Stimulated activated memory B cell treated with anti-CD40 and anti-IgM and Interleukin-4, amounts not matched to agents 10 μg/mL and 1 μg/mL and 100 μg/mL, for 72 hours (primary cell): ENCODE measurements at regions not wholly inside any gene's neighbourhood (a gene's known extent, or its start where the extent isn't known, plus 50 kb on each side); places are given as distances from the start of the nearest gene placed in this dataset.

ENCODE experiments used
- ATAC-seq: fragments of 150-1000 bp; cut with Tn5 transposase; 2 replicates; pipeline ENCODE4 v1.10.0; 2021
- H3K27ac Mint-ChIP-seq: one replicate; pipeline ENCODE4 v1.8.0; 2022; ENCODE audit warnings: mild to moderate bottlenecking, mixed read lengths
- H3K27me3 Mint-ChIP-seq: one replicate; pipeline ENCODE4 v1.8.0; 2022; ENCODE audit warnings: mixed read lengths
- H3K36me3 Mint-ChIP-seq: one replicate; pipeline ENCODE4 v1.8.0; 2022; ENCODE audit warnings: mixed read lengths
- H3K4me1 Mint-ChIP-seq: one replicate; pipeline ENCODE4 v1.8.0; 2022; ENCODE audit warnings: mixed read lengths
- H3K4me3 Mint-ChIP-seq: one replicate; pipeline ENCODE4 v1.8.0; 2022; ENCODE audit warnings: mild to moderate bottlenecking, moderate library complexity, mixed read lengths
- H3K9me3 Mint-ChIP-seq: one replicate; pipeline ENCODE4 v1.8.0; 2022; ENCODE audit warnings: mixed read lengths

DNA sequence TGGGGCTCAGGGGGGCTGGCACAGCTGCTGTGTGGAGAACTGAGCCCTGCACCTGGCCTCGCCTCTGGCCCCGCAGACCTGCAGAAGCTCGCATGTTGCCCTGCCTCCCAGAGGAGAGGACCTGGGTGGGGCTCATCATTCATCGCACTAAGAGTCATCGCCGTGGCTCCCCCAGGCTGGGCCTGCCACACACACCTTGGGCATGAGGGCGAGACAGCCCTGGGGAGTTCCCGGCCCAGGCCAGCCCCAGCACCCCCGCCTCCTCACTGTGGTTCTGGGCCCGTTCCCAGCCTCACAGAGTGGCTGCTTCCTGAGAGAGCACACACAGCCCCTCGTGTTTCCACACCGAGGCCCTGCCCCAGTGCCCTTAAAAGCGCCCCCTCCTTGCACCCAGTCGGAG is 694.6 kb downstream of the TBC1D22A start:
- H3K9me3 Mint-ChIP-seq: peaks cover 21% of the 10 kb centered on the region
- H3K4me1 Mint-ChIP-seq: no peaks in the 10 kb centered on the region
- H3K4me3 Mint-ChIP-seq: no peak overlapping the region
- H3K27me3 Mint-ChIP-seq: no peaks in the 10 kb centered on the region
- H3K36me3 Mint-ChIP-seq: no peaks in the 10 kb centered on the region
- no peak for ATAC-seq
- H3K27ac Mint-ChIP-seq: no peak overlapping the region

GRCh38 chr22:47456031-47456430 is 693.6 kb downstream of the TBC1D22A start:
- Mint-ChIP-seq H3K4me3 (no peak overlapping the region), H3K27me3 (no peaks in the 10 kb centered on the region), H3K36me3 (no peaks in the 10 kb centered on the region), H3K4me1 (no peaks in the 10 kb centered on the region), H3K27ac (no peak overlapping the region), H3K9me3 (peaks cover 24% of the 10 kb centered on the region)
- no peak for ATAC-seq

- no peaks in the 10 kb centered on the region for H3K4me1 Mint-ChIP-seq
- H3K9me3 Mint-ChIP-seq: peaks cover 24% of the 10 kb centered on the region
- no peak for ATAC-seq
- no peak overlapping the region for H3K4me3 Mint-ChIP-seq
- H3K27me3 Mint-ChIP-seq: peaks cover 7% of the 10 kb centered on the region
- H3K27ac Mint-ChIP-seq: no peak overlapping the region
- H3K36me3 Mint-ChIP-seq: no peaks in the 10 kb centered on the region
Observed at GRCh38 chr22:47453049-47453448, 690.6 kb downstream of the TBC1D22A start.

DNA sequence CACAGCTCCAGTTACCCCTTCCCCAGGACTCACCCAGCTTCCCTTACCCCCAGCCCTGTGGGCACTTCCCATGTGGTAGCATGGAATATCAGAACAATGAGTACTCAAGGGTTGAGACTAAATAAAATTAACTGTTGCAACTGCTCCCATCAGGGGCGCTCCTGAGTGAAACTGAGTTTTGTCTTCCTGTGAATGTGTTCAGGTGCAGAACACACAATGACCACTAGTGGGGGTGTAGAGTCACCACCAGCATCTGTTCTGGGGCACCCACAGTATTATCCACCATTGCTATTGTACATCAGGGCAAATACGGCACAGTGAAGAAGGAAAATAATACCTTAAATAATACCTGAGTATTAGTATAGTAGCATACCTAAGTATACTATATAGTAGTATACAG is 689.7 kb downstream of the TBC1D22A start:
- H3K27ac Mint-ChIP-seq: no peak overlapping the region
- H3K27me3 Mint-ChIP-seq: peaks cover 15% of the 10 kb centered on the region
- H3K36me3 Mint-ChIP-seq: no peaks in the 10 kb centered on the region
- H3K4me1 Mint-ChIP-seq: no peaks in the 10 kb centered on the region
- no peak overlapping the region for H3K4me3 Mint-ChIP-seq
- ATAC-seq: no peak
- peaks cover 24% of the 10 kb centered on the region for H3K9me3 Mint-ChIP-seq

GRCh38 chr22:47450876-47451475 is 688.5 kb downstream of the TBC1D22A start:
- Mint-ChIP-seq H3K4me3 (no peak overlapping the region), H3K27me3 (peaks cover 17% of the 10 kb centered on the region), H3K4me1 (no peaks in the 10 kb centered on the region), H3K36me3 (no peaks in the 10 kb centered on the region), H3K27ac (no peak overlapping the region), H3K9me3 (peaks cover 24% of the 10 kb centered on the region)
- no peak for ATAC-seq

GRCh38 chr22:47449508-47450270 is 687.2 kb downstream of the TBC1D22A start:
- Mint-ChIP-seq H3K4me3 (no peak overlapping the region), H3K9me3 (peaks cover 26% of the 10 kb centered on the region), H3K27ac (no peak overlapping the region), H3K27me3 (peaks cover 28% of the 10 kb centered on the region), H3K36me3 (no peaks in the 10 kb centered on the region), H3K4me1 (no peaks in the 10 kb centered on the region)
- no peak for ATAC-seq

GRCh38 chr22:47448231-47449223 is 686.1 kb downstream of the TBC1D22A start:
- Mint-ChIP-seq H3K36me3 (no peaks in the 10 kb centered on the region), H3K27ac (no peak overlapping the region), H3K4me1 (no peaks in the 10 kb centered on the region), H3K9me3 (peaks cover 17% of the 10 kb centered on the region), H3K4me3 (no peak overlapping the region), H3K27me3 (peaks cover 28% of the 10 kb centered on the region)
- ATAC-seq: no peak

- H3K27ac Mint-ChIP-seq: no peak overlapping the region
- H3K27me3 Mint-ChIP-seq: peaks cover 28% of the 10 kb centered on the region
- no peaks in the 10 kb centered on the region for H3K4me1 Mint-ChIP-seq
- no peak overlapping the region for H3K4me3 Mint-ChIP-seq
- no peak for ATAC-seq
- H3K36me3 Mint-ChIP-seq: no peaks in the 10 kb centered on the region
- H3K9me3 Mint-ChIP-seq: peaks cover 15% of the 10 kb centered on the region
Observed at GRCh38 chr22:47446821-47447810, 684.7 kb downstream of the TBC1D22A start.

GRCh38 chr22:47446331-47446730 is 683.9 kb downstream of the TBC1D22A start:
- Mint-ChIP-seq H3K27me3 (peaks cover 28% of the 10 kb centered on the region), H3K9me3 (peaks cover 11% of the 10 kb centered on the region), H3K27ac (no peak overlapping the region), H3K36me3 (no peaks in the 10 kb centered on the region), H3K4me3 (no peak overlapping the region), H3K4me1 (no peaks in the 10 kb centered on the region)
- no peak for ATAC-seq

DNA sequence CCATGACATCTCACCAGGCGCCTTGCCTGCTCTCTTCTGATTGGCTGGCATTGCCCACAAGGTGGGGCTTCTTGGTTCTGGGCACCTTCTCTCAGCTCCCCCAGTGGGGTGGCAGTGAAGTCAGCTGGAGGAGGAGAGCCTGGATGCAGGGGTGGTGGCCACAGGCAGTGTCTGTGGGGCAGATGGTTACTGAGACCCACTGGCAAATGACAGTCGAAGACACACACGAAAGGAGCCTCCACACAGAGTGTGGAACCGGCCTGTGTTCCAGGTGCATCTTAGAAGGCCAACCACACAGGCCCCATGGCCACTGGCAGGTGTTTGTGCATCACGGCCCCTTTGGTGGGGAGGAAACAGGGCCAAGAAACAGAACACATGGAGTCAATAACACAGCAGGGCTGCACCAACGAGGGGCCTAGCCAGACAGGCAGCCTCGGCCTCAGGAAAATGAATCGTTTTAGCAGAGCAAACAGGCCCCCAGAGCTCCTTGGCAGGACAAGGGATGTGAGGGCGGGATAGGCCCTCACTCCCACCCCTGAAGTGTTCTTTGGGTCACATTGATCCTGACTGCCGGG is 683.4 kb downstream of the TBC1D22A start:
- Mint-ChIP-seq H3K27me3 (peaks cover 28% of the 10 kb centered on the region), H3K4me1 (no peaks in the 10 kb centered on the region), H3K36me3 (no peaks in the 10 kb centered on the region), H3K9me3 (peaks cover 11% of the 10 kb centered on the region), H3K4me3 (no peak overlapping the region), H3K27ac (no peak overlapping the region)
- ATAC-seq: no peak

DNA sequence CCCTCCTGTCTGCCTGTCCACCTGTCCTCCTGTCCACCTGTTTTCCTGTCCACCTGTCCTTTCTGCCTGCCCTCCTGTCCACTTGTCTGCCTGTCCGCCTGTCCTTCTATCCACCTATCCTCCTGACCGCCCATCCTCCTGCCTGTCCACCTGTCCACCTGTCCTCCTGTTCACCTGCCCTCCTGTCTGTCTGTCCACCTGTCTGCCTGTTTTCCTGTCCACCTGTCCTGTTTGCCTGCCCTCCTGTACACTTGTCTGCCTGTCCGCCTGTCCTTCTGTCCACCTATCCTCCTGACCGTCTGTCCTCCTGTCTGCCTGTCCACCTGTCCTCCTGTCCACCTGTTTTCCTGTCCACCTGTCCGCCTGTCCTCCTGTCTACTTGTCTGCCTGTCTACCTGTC is 682.8 kb downstream of the TBC1D22A start:
- no peak overlapping the region for H3K4me3 Mint-ChIP-seq
- no peaks in the 10 kb centered on the region for H3K4me1 Mint-ChIP-seq
- H3K27ac Mint-ChIP-seq: no peak overlapping the region

DNA sequence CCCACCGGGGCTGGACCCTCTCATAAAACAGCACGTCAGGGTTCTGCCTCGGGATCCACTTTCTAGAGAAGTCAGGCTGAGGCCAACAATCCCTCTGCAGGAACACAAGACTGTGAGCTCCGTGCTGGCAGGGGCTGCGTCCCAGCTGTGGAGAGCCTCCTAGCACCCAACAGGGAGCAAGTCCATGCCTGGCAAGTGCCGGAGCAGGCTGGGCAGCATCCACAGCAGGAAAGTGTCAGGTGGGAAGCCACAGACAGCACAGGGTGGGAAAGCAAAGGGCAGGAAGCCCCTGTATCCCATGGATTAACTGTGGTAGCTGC is 682.3 kb downstream of the TBC1D22A start:
- H3K9me3 Mint-ChIP-seq: peaks cover 18% of the 10 kb centered on the region
- ATAC-seq: no peak
- no peaks in the 10 kb centered on the region for H3K4me1 Mint-ChIP-seq
- H3K27ac Mint-ChIP-seq: no peak overlapping the region
- H3K36me3 Mint-ChIP-seq: no peaks in the 10 kb centered on the region
- H3K27me3 Mint-ChIP-seq: peaks cover 28% of the 10 kb centered on the region
- no peak overlapping the region for H3K4me3 Mint-ChIP-seq

More for the DNA sequence above, 682.8 kb downstream of the TBC1D22A start:
- Mint-ChIP-seq H3K9me3 (peaks cover 14% of the 10 kb centered on the region), H3K27me3 (peaks cover 28% of the 10 kb centered on the region), H3K36me3 (no peaks in the 10 kb centered on the region)
- ATAC-seq: no peak

- Mint-ChIP-seq H3K9me3 (peaks cover 22% of the 10 kb centered on the region), H3K4me1 (no peaks in the 10 kb centered on the region), H3K36me3 (no peaks in the 10 kb centered on the region), H3K4me3 (no peak overlapping the region), H3K27ac (no peak overlapping the region), H3K27me3 (peaks cover 28% of the 10 kb centered on the region)
- ATAC-seq: no peak
Observed at GRCh38 chr22:47443836-47444745, 681.6 kb downstream of the TBC1D22A start.
